ENCODE measurements at regions not wholly inside any gene's neighbourhood (a gene's known extent, or its start where the extent isn't known, plus 50 kb on each side); places are given as distances from the start of the nearest gene placed in this dataset.

DNA sequence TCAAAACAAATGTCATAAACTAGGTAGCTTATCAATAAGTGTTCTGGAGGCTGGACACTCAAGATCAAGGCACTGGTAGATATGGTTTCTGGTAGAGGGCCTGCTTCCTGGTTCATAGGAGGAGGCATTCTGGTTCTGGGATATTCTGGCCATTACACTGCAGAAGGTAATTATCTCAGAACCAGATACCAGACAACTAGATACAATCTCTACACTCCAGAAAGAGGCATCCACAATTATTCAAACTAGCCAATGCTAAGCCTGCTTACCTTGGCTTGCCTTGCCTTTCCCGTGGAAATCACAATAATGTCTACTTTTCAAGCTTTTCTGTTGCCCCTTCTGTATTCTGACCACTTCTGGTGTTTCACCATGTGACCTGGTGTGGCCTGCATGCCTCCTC lies 785.2 kb upstream of the GYPC start:
- intact Hi-C loops (cut with DNase I; ENCODE audit: low total_unique reads), result no loop called here
- DNase-seq (ENCODE audit: low spot score in 2 of 2), result no peak
- no peak for TF ChIP-seq POLR2A (IDR thresholded peaks at IDR 0.05)
- no peak for TF ChIP-seq POLR2AphosphoS5 (IDR thresholded peaks at IDR 0.05)
- TF ChIP-seq, protein P1, sequence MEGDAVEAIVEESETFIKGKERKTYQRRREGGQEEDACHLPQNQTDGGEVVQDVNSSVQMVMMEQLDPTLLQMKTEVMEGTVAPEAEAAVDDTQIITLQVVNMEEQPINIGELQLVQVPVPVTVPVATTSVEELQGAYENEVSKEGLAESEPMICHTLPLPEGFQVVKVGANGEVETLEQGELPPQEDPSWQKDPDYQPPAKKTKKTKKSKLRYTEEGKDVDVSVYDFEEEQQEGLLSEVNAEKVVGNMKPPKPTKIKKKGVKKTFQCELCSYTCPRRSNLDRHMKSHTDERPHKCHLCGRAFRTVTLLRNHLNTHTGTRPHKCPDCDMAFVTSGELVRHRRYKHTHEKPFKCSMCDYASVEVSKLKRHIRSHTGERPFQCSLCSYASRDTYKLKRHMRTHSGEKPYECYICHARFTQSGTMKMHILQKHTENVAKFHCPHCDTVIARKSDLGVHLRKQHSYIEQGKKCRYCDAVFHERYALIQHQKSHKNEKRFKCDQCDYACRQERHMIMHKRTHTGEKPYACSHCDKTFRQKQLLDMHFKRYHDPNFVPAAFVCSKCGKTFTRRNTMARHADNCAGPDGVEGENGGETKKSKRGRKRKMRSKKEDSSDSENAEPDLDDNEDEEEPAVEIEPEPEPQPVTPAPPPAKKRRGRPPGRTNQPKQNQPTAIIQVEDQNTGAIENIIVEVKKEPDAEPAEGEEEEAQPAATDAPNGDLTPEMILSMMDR (IDR thresholded peaks at IDR 0.05), result no peak
- Histone ChIP-seq H3K9me3 (no peaks in the 10 kb centered on the region), H3K27me3 (no peaks in the 10 kb centered on the region), H3K27ac (no peak overlapping the region), H3K4me3 (no peak overlapping the region), H3K4me1 (no peaks in the 10 kb centered on the region), H3K36me3 (no peaks in the 10 kb centered on the region)

DNA sequence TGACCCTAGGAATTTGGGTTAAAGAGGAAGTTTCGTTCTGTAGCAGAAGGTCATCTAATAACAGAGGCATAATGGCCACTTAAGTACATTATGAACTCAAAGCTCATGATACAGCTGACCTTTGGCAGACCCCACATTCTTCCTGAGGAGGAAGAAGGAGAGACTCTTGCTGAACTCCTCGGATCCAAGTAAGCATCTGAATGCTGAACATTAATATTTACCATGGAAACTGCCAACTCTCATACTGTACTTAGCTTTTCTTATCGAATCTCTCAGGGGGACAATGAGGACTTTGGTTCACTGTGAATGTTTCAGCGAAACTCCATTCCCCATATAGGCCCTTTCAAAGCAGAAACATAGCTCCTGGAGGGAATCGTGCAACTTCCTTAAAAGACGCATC lies 781.4 kb upstream of the GYPC start:
- intact Hi-C loops (cut with DNase I; ENCODE audit: low total_unique reads), result no loop called here
- H3K9me3 ChIP-seq, result no peaks in the 10 kb centered on the region
- TF ChIP-seq, protein P1 (IDR thresholded peaks at IDR 0.05), result no peak
- TF ChIP-seq POLR2AphosphoS5 (IDR thresholded peaks at IDR 0.05), result no peak
- no peak for TF ChIP-seq POLR2A (IDR thresholded peaks at IDR 0.05)
- H3K4me3 ChIP-seq, result no peak overlapping the region
- no peaks in the 10 kb centered on the region for H3K4me1 ChIP-seq
- no peak for DNase-seq (ENCODE audit: low spot score in 2 of 2)
- no peaks in the 10 kb centered on the region for H3K36me3 ChIP-seq
- H3K27ac ChIP-seq, result no peak overlapping the region
- H3K27me3 ChIP-seq, result no peaks in the 10 kb centered on the region

DNA sequence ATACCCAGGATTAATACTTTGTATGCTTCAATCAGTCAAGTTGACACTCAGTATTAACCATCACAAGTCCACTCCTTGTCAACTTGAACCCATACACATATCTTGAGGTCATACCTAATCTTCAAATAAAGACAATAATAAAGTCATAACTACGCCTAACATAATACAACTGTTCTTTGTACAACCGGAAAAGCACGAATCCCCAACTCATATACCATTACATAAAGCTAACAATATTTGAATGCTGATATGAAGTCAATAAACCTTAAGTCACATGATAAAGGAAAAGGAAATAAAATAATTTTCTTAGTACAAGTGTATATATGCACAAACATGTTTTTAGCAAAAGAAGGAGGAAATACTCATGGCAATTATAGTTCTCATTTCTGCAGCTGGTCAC lies 770.6 kb upstream of the GYPC start:
- Histone ChIP-seq H3K27me3 (no peaks in the 10 kb centered on the region), H3K4me1 (no peaks in the 10 kb centered on the region), H3K4me3 (no peak overlapping the region), H3K9me3 (peaks cover 14 to 23% of the 10 kb centered on the region in 2 donors), H3K27ac (no peak overlapping the region), H3K36me3 (no peaks in the 10 kb centered on the region)
- intact Hi-C loops (cut with DNase I; ENCODE audit: low total_unique reads), result no loop called here
- TF ChIP-seq POLR2A (IDR thresholded peaks at IDR 0.05), result no peak
- TF ChIP-seq POLR2AphosphoS5 (IDR thresholded peaks at IDR 0.05), result no peak
- TF ChIP-seq, protein P1 (IDR thresholded peaks at IDR 0.05), result no peak
- no peak for DNase-seq (ENCODE audit: low spot score in 2 of 2)

DNA sequence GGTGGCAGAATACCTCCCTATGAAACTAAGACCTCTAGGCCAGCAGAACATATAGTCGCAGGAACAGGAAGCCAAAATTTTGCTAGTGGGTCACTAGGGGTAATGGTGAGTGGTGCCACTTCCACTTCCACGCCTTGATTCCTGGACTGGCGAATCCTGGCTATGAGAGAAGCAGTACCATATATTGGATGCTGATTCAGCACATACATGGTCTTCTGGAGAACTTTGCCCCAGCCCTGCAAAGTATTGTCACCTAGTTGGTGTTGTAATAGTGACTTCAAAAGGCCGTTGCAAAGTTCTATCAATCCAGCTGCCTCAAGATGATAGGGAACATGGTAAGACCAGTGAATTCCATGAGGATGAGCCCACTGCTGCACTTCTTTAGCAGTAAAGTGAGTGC lies 769.8 kb upstream of the GYPC start:
- H3K4me3 ChIP-seq, result no peak overlapping the region
- H3K27ac ChIP-seq, result no peak overlapping the region
- intact Hi-C loops (cut with DNase I; ENCODE audit: low total_unique reads), result no loop called here
- H3K36me3 ChIP-seq, result no peaks in the 10 kb centered on the region
- peaks cover 14 to 27% of the 10 kb centered on the region in 2 donors for H3K9me3 ChIP-seq
- DNase-seq (ENCODE audit: low spot score in 2 of 2), result no peak
- H3K27me3 ChIP-seq, result no peaks in the 10 kb centered on the region
- H3K4me1 ChIP-seq, result no peaks in the 10 kb centered on the region
- TF ChIP-seq POLR2AphosphoS5 (IDR thresholded peaks at IDR 0.05) (no peak), POLR2A (IDR thresholded peaks at IDR 0.05) (no peak)
- TF ChIP-seq, protein P1 (IDR thresholded peaks at IDR 0.05), result no peak

DNA sequence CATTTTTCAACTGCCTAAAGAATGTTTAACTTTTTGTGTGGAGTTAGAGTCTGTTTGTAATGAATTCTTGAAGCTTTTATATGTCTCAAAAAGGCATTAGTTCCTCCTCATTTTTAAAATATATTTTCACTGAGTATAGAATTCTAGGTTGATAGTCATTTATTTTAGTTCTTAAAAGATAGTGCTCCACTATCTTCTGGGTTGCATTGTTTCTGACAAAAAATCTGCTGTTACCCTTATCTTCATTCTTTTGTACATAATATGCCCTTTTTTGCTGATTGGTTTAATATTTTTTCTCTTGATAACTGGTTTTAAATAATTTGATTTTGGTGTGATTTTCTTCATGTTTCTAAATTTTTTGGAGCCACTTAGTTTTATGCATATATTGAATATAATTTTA lies 754.7 kb upstream of the GYPC start:
- Histone ChIP-seq H3K27ac (no peak overlapping the region), H3K4me3 (no peak overlapping the region), H3K4me1 (no peaks in the 10 kb centered on the region), H3K36me3 (no peaks in the 10 kb centered on the region), H3K9me3 (peaks cover 0 to 11% of the 10 kb centered on the region in 2 donors), H3K27me3 (no peaks in the 10 kb centered on the region)
- no peak for DNase-seq (ENCODE audit: low spot score in 2 of 2)
- intact Hi-C loops (cut with DNase I; ENCODE audit: low total_unique reads), result no loop called here
- no peak for TF ChIP-seq POLR2A (IDR thresholded peaks at IDR 0.05)
